GM12873 (cell line): ENCODE measurements at regions not wholly inside any gene's neighbourhood (a gene's known extent, or its start where the extent isn't known, plus 50 kb on each side); places are given as distances from the start of the nearest gene placed in this dataset.

Experiments
- CTCF ChIP-seq: IDR thresholded peaks from 2 replicates; pipeline ENCODE4 v1.5.1; 2012; ENCODE audit warnings: low read depth, mild to moderate bottlenecking, moderate library complexity, low read length, control low read depth; ENCODE audit not compliant: insufficient read depth; ENCODE audit errors: missing control alignments

GRCh38 chr6:82597201-82597600, 233.6 kb downstream of the TPBG start:
- TF ChIP-seq CTCF = no peak

- TF ChIP-seq CTCF = no peak
These were observed 239.2 kb downstream of the TPBG start for GRCh38 chr6:82602776-82603175.

- TF ChIP-seq CTCF = no peak
These were observed 240.3 kb downstream of the TPBG start for GRCh38 chr6:82603871-82604270.

GRCh38 chr6:82607998-82608725, 244.5 kb downstream of the TPBG start:
- no peak for TF ChIP-seq CTCF

GRCh38 chr6:82608781-82609180, 245.2 kb downstream of the TPBG start:
- TF ChIP-seq CTCF = no peak

- no peak for TF ChIP-seq CTCF
These were observed 248.1 kb downstream of the TPBG start for GRCh38 chr6:82611751-82612150.

GRCh38 chr6:82612475-82613039, 248.9 kb downstream of the TPBG start:
- TF ChIP-seq CTCF = no peak
